ENCODE measurements at regions not wholly inside any gene's neighbourhood (a gene's known extent, or its start where the extent isn't known, plus 50 kb on each side); places are given as distances from the start of the nearest gene placed in this dataset.

GRCh38 chr14:101057394-101057793, 153.9 kb upstream of the RTL1 start:
- no peak overlapping the region for H3K4me3 ChIP-seq (ENCODE audit: low read depth, low read length)
- TF ChIP-seq CTCF (IDR thresholded peaks at IDR 0.05; ENCODE audit: low read depth, low read length) = no peak

GRCh38 chr14:101058571-101058970, 155.0 kb upstream of the RTL1 start:
- TF ChIP-seq CTCF (IDR thresholded peaks at IDR 0.05; ENCODE audit: low read depth, low read length) = no peak
- H3K4me3 ChIP-seq (ENCODE audit: low read depth, low read length) = no peak overlapping the region

GRCh38 chr14:101060171-101060601, 156.7 kb upstream of the RTL1 start:
- no peak for TF ChIP-seq CTCF (IDR thresholded peaks at IDR 0.05; ENCODE audit: low read depth, low read length)
- no peak overlapping the region for H3K4me3 ChIP-seq (ENCODE audit: low read depth, low read length)

- TF ChIP-seq CTCF (IDR thresholded peaks at IDR 0.05; ENCODE audit: low read depth, low read length) = no peak
- no peak overlapping the region for H3K4me3 ChIP-seq (ENCODE audit: low read depth, low read length)
These were observed 158.0 kb upstream of the RTL1 start for GRCh38 chr14:101061411-101062064.

- H3K4me3 ChIP-seq (ENCODE audit: low read depth, low read length) = no peak overlapping the region
- TF ChIP-seq CTCF (IDR thresholded peaks at IDR 0.05; ENCODE audit: low read depth, low read length) = no peak
These were observed 158.5 kb upstream of the RTL1 start for GRCh38 chr14:101062065-101062450.

- no peak for TF ChIP-seq CTCF (IDR thresholded peaks at IDR 0.05; ENCODE audit: low read depth, low read length)
- H3K4me3 ChIP-seq (ENCODE audit: low read depth, low read length) = no peak overlapping the region
These were observed 159.1 kb upstream of the RTL1 start for GRCh38 chr14:101062601-101063000.

GRCh38 chr14:101063121-101063520, 159.6 kb upstream of the RTL1 start:
- no peak overlapping the region for H3K4me3 ChIP-seq (ENCODE audit: low read depth, low read length)
- TF ChIP-seq CTCF (IDR thresholded peaks at IDR 0.05; ENCODE audit: low read depth, low read length) = no peak
